Omental fat pad (tissue), 3 donors: ENCODE measurements at regions not wholly inside any gene's neighbourhood (a gene's known extent, or its start where the extent isn't known, plus 50 kb on each side); places are given as distances from the start of the nearest gene placed in this dataset.

ENCODE experiments used
- ATAC-seq: fragments of 150-250 bp; one replicate; pipeline ENCODE4 v1.9.1; 2016; ENCODE audit warnings: mild to moderate bottlenecking, moderate library complexity; ENCODE audit not compliant: low FRiP score
- DNase-seq: peaks from one replicate; pipeline ENCODE4 v3.0.0-alpha.2; 2019; ENCODE audit warnings: low spot score
- CTCF ChIP-seq, 3 donors: fragments of 450-650 bp; IDR thresholded peaks; one replicate each; pipeline ENCODE4 v1.5.1; 2016 to 2017; ENCODE audit warnings: antibody characterized with exemption in 3 of 3, mild to moderate bottlenecking in 3 of 3, moderate library complexity in 2 of 3

- ATAC-seq: no peak
- DNase-seq: no peak
- no peak for TF ChIP-seq CTCF (IDR thresholded peaks at IDR 0.05)
Observed at GRCh38 chr18:39730606-39731005, 2165.0 kb upstream of the CELF4 start.

GRCh38 chr18:39724652-39725051 is 2159.1 kb upstream of the CELF4 start:
- no peak for TF ChIP-seq CTCF (IDR thresholded peaks at IDR 0.05)
- ATAC-seq: no peak

GRCh38 chr18:39721712-39722111 is 2156.1 kb upstream of the CELF4 start:
- TF ChIP-seq CTCF (IDR thresholded peaks at IDR 0.05): no peak
- ATAC-seq (no peak), DNase-seq (no peak)

More at GRCh38 chr18:39724652-39725051, 2159.1 kb upstream of the CELF4 start:
- DNase-seq: no peak

- DNase-seq: no peak
- TF ChIP-seq CTCF (IDR thresholded peaks at IDR 0.05): no peak
- ATAC-seq: no peak
Observed at GRCh38 chr18:39713961-39714360, 2148.4 kb upstream of the CELF4 start.

- no peak for TF ChIP-seq CTCF (IDR thresholded peaks at IDR 0.05)
- no peak for DNase-seq
- ATAC-seq: no peak
Observed at GRCh38 chr18:39711701-39712100, 2146.1 kb upstream of the CELF4 start.

GRCh38 chr18:39705362-39705761 is 2139.8 kb upstream of the CELF4 start:
- ATAC-seq (no peak), DNase-seq (no peak)
- TF ChIP-seq CTCF (IDR thresholded peaks at IDR 0.05): no peak

- ATAC-seq (no peak), DNase-seq (no peak)
- no peak for TF ChIP-seq CTCF (IDR thresholded peaks at IDR 0.05)
Observed at GRCh38 chr18:39702888-39703287, 2137.3 kb upstream of the CELF4 start.
